GM12878 (cell line): ENCODE measurements at regions not wholly inside any gene's neighbourhood (a gene's known extent, or its start where the extent isn't known, plus 50 kb on each side); places are given as distances from the start of the nearest gene placed in this dataset.

Source experiments
- ATAC-seq: fragments of 200-7000 bp; cut with Tn5 transposase; 3 replicates; pipeline ENCODE4 v1.9.1; 2020; ENCODE audit warnings: mild to moderate bottlenecking, moderate library complexity
- BruUV-seq: library from RNA; stranded (reverse); fragments of 400-500 nt; replicated peaks from 2 replicates; lab custom pipeline; 2021; lab: Mats Ljungman, UMichigan
- CTCF ChIA-PET: fragments of 300-600 bp; sonication (Branson Sonifier 250); formaldehyde crosslinking; extraction: SDS; loops from one replicate; lab custom pipeline; 2021; ENCODE audit warnings: inconsistent platforms; lab: Yijun Ruan, JAX
- POLR2A ChIA-PET: fragments of 350-600 bp; formaldehyde crosslinking; extraction: SDS; loops from one replicate; lab custom pipeline; 2021; ENCODE audit warnings: inconsistent platforms; lab: Charles Lee
- RAD21 ChIA-PET: fragments of 300-600 bp; sonication (Branson Sonifier 250); formaldehyde crosslinking; loops from one replicate; lab custom pipeline; 2023; ENCODE audit warnings: antibody characterized with exemption; ENCODE audit not compliant: unreplicated experiment; lab: Charles Lee
- SMC1A ChIA-PET: fragments of 300-600 bp; sonication (Branson Sonifier 250); formaldehyde crosslinking; loops from one replicate; lab custom pipeline; 2023; ENCODE audit not compliant: unreplicated experiment, uncharacterized antibody; lab: Charles Lee
- DNase-seq: peaks from one replicate; pipeline ENCODE4 v3.0.0-alpha.2; 2011; ENCODE audit warnings: low read depth, low spot score
- FAIRE-seq: peaks from 3 replicates; lab custom pipeline; 2011; peaks lifted over from hg19 to GRCh38; lab: Jason Lieb, UNC
- H2AFZ ChIP-seq: 2 replicates; pipeline ENCODE4 v1.6.0; 2011; ENCODE audit warnings: low read depth, low read length, control low read depth; ENCODE audit not compliant: control insufficient read depth
- H3K27ac ChIP-seq: 2 replicates; pipeline ENCODE4 v1.5.1; 2011; ENCODE audit warnings: control low read depth; ENCODE audit not compliant: control insufficient read depth, insufficient read depth
- H3K27me3 ChIP-seq, 2 experiments: replicated peaks in 1 of 2; 2 replicates each; pipeline versions ENCODE4 v1.6.0 to v1.6.1; 2011; ENCODE audit warnings: low read length in 1 of 2; ENCODE audit not compliant: control insufficient read depth in 2 of 2, insufficient read depth in 2 of 2
- H3K36me3 ChIP-seq, 2 experiments: 2 replicates each; pipeline ENCODE4 v1.5.1; 2011; ENCODE audit warnings: low read length in 1 of 2; ENCODE audit not compliant: control insufficient read depth in 2 of 2, insufficient read depth in 2 of 2
- H3K4me1 ChIP-seq: 2 replicates; pipeline ENCODE4 v1.6.1; 2011; ENCODE audit warnings: mild to moderate bottlenecking, low read length, moderate library complexity, mixed read lengths; ENCODE audit not compliant: control insufficient read depth, insufficient read depth
- H3K4me2 ChIP-seq: 2 replicates; pipeline ENCODE4 v1.6.0; 2011; ENCODE audit warnings: control low read depth; ENCODE audit not compliant: control insufficient read depth, insufficient read depth
- H3K4me3 ChIP-seq: fragments of 200-600 bp; sonication (generic); 2 replicates; pipeline ENCODE4 v1.5.1; 2016
- H3K79me2 ChIP-seq: 2 replicates; pipeline ENCODE4 v1.6.0; 2011; ENCODE audit warnings: low read length; ENCODE audit not compliant: control insufficient read depth, insufficient read depth
- H3K9ac ChIP-seq: 2 replicates; pipeline ENCODE4 v1.8.0; 2011; ENCODE audit warnings: low read length, control low read depth, mixed read lengths; ENCODE audit not compliant: control insufficient read depth, insufficient read depth
- H3K9me3 ChIP-seq: replicated peaks from 3 replicates; pipeline ENCODE4 v1.5.1; 2011; ENCODE audit warnings: mild to moderate bottlenecking, low read length; ENCODE audit not compliant: control insufficient read depth, insufficient read depth
- H4K20me1 ChIP-seq: 2 replicates; pipeline ENCODE4 v1.6.0; 2011; ENCODE audit not compliant: control insufficient read depth, insufficient read depth
- BMI1 ChIP-seq: fragments of 450-650 bp; IDR thresholded peaks from 2 replicates; pipeline ENCODE4 v1.6.1; 2016; ENCODE audit warnings: mild to moderate bottlenecking, moderate library complexity, borderline replicate concordance
- FOS ChIP-seq: IDR thresholded peaks from 3 replicates; pipeline ENCODE4 v1.6.1; 2011; ENCODE audit warnings: borderline replicate concordance; ENCODE audit not compliant: insufficient read length; ENCODE audit errors: extremely low read depth
- JUNB ChIP-seq: IDR thresholded peaks from 2 replicates; pipeline ENCODE4 v1.6.1; 2016; ENCODE audit warnings: antibody characterized with exemption, mild to moderate bottlenecking
- NFYA ChIP-seq: IDR thresholded peaks from 2 replicates; pipeline ENCODE4 v1.6.1; 2011; ENCODE audit warnings: low read depth, mild to moderate bottlenecking, low read length, improper control_type of control experiment, borderline replicate concordance
- SIN3A ChIP-seq: IDR thresholded peaks from 2 replicates; pipeline ENCODE4 v1.6.1; 2012; ENCODE audit warnings: low read depth, low read length, improper control_type of control experiment
- SKIL ChIP-seq: fragments of 450-650 bp; IDR thresholded peaks from 2 replicates; pipeline ENCODE4 v1.6.1; 2017; ENCODE audit warnings: mild to moderate bottlenecking, low read depth, inconsistent platforms; ENCODE audit not compliant: poor library complexity, severe bottlenecking
- SREBF1 ChIP-seq: IDR thresholded peaks from 2 replicates; pipeline ENCODE4 v1.6.1; 2012; ENCODE audit warnings: mild to moderate bottlenecking, low read length
- TCF12 ChIP-seq: IDR thresholded peaks from 2 replicates; pipeline ENCODE4 v1.6.1; 2011; ENCODE audit warnings: low read depth, mild to moderate bottlenecking, low read length
- ZNF207 ChIP-seq: fragments of 450-650 bp; IDR thresholded peaks from 2 replicates; pipeline ENCODE4 v1.6.1; 2014; ENCODE audit warnings: antibody characterized with exemption, mild to moderate bottlenecking, borderline replicate concordance
- WGBS: methylation state at CpG from one replicate; pipeline ENCODE4 v1.1.6; 2016; ENCODE audit warnings: low lambda C conversion rate; ENCODE audit not compliant: insufficient replicate concordance, insufficient coverage; ENCODE audit errors: missing lambda C conversion rate; 5-methylcytosine and 5-hydroxymethylcytosine counted together
- in situ Hi-C: fragments of 300-500 bp; cut with MboI; formaldehyde crosslinking; loops from 9 replicates; pipeline ENCODE4 v1.14.3; 2018; ENCODE audit warnings: mixed read lengths
- intact Hi-C: fragments of 100-400 bp; cut with micrococcal nuclease; formaldehyde crosslinking; loops from one replicate; pipeline ENCODE4 v1.14.2; 2022; ENCODE audit not compliant: unreplicated experiment

DNA sequence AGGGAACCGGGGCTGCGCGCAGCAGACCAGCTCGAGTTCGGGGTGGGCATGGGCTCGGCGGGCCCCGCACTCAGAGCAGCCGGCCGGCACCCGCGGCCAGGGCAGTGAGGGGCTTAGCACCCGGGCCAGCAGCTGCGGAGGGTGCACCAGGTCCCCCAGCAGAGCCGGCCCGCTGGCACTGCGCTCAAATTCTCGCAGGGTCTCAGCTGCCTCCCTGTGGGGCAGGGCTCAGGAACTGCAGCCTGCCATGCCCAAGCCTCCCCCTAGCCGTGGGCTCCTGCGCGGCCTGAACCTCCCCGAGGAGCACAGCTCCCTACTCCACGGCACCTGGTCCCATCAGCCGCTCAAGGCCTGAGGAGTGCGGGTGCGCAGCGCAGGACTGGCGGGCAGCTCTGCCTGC lies 172.9 kb upstream of the SLC30A5 start:
- no peaks in the 10 kb centered on the region for H3K4me1 ChIP-seq
- no peak for ATAC-seq
- no peaks in the 10 kb centered on the region for H3K36me3 ChIP-seq
- ChIA-PET CTCF (no interaction called here), RAD21 (no interaction called here), SMC1A (no interaction called here)
- H3K4me2 ChIP-seq = no peak overlapping the region
- no peaks in the 10 kb centered on the region for H3K79me2 ChIP-seq
- no TSS peak for BruUV-seq
- no peak overlapping the region for H3K9ac ChIP-seq
- H3K27me3 ChIP-seq = no peaks in the 10 kb centered on the region
- no peaks in the 10 kb centered on the region for H4K20me1 ChIP-seq
- H3K4me3 ChIP-seq = no peak overlapping the region
- no peak overlapping the region for H3K27ac ChIP-seq
- in situ Hi-C loops = no loop called here
- no peak for FAIRE-seq
- H3K9me3 ChIP-seq = no peaks in the 10 kb centered on the region; the same call in 2 of the 3 replicates
- TF ChIP-seq NFYA (no peak), JUNB (no peak), BMI1 (no peak)
- TF ChIP-seq, all 136 proteins: peak for 0
- no peak overlapping the region for H2AFZ ChIP-seq
- DNase-seq = no peak
- intact Hi-C loops = no loop called here
- POLR2A ChIA-PET = no interaction called here
- 87% methylated on average over 28 of the region's 28 CpGs for WGBS

DNA sequence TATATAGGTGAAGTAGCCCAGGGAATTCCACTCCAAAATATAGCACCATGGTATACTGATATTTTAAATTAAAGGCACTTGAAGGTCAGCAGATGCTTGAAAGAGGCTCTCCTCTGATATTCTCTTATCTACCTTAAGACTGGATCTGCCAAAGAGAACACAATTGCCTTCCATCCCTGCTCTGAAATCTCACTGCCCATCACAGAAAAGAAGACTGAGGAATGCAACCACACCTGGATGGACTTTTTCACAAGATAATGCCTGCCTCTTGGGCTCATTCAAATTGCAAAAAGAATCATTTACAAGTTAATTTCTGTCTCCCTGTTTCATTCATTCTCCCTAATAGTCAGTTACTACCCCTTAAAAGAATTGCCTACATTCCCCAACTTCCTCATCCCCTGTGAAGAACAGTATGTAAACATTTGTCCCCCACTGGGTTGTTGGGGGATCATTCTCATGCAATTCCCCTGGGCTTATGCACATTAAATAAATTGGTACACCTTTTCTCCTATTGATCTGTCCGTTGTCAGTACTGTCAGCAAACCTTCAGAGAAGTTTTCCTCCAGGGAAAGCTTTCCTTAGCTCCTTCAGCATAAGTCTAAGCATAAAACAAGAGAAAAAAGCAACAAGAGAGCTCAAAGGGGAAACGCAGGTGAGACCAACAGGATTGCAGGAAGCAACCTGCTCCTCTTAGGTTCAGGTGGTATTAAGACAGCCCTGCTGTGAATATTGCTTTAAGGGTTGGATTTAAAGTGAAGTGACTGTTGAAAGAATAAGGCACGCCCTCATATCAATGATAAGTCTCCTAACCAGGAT lies 171.4 kb upstream of the SLC30A5 start:
- Histone ChIP-seq H3K27ac (no peak overlapping the region), H3K9me3 (no peaks in the 10 kb centered on the region; the same call in 2 of the 3 replicates), H4K20me1 (no peaks in the 10 kb centered on the region), H3K4me1 (no peaks in the 10 kb centered on the region), H3K9ac (no peak overlapping the region), H2AFZ (no peak overlapping the region), H3K4me3 (no peak overlapping the region), H3K4me2 (no peak overlapping the region), H3K79me2 (no peaks in the 10 kb centered on the region), H3K27me3 (no peaks in the 10 kb centered on the region), H3K36me3 (no peaks in the 10 kb centered on the region)
- SMC1A ChIA-PET = no interaction called here
- FAIRE-seq (no peak), ATAC-seq (no peak), DNase-seq (no peak)
- WGBS = 2% methylated on average over 3 of the region's 3 CpGs
- TF ChIP-seq FOS (no peak), ZNF207 (no peak), SIN3A (no peak), TCF12 (no peak), SREBF1 (no peak), SKIL (no peak)
- in situ Hi-C loops (no loop called here), intact Hi-C loops (no loop called here)
- BruUV-seq = no TSS peak
- POLR2A ChIA-PET = no interaction called here
- RAD21 ChIA-PET = no interaction called here
- CTCF ChIA-PET = no interaction called here
